Naive thymus-derived CD8-positive, alpha-beta T cell (primary cell): ENCODE measurements at regions not wholly inside any gene's neighbourhood (a gene's known extent, or its start where the extent isn't known, plus 50 kb on each side); places are given as distances from the start of the nearest gene placed in this dataset.

ENCODE experiments used
- ATAC-seq, 2 donors: fragments of 150-1000 bp; cut with Tn5 transposase in 1 of 2; sonication (Bioruptor Pico), chemical (Tn5 transposase) in 1 of 2; 1 replicate in 1 of 2; 2 replicates in 1 of 2; pipeline ENCODE4 v1.10.0; 2021; ENCODE audit warnings: mild to moderate bottlenecking in 2 of 2, moderate library complexity in 2 of 2
- POLR2A ChIA-PET: fragments of 350-600 bp; sonication (Branson Sonifier 250); formaldehyde crosslinking; loops from one replicate; lab custom pipeline; 2021; ENCODE audit warnings: antibody characterized with exemption; lab: Charles Lee
- DNase-seq, 10 donors: peaks; one replicate each; pipeline versions ENCODE4 v3.0.0 to v3.0.0-alpha.2; 2020 to 2022
- H3K27ac Mint-ChIP-seq, 10 donors: one replicate each; pipeline ENCODE4 v1.8.0; 2020 to 2022; ENCODE audit warnings: mild to moderate bottlenecking in 10 of 10, mixed read lengths in 10 of 10, moderate library complexity in 4 of 10, inconsistent platforms in 1 of 10
- H3K27me3 Mint-ChIP-seq, 5 donors: one replicate each; pipeline ENCODE4 v1.8.0; 2021 to 2022; ENCODE audit warnings: mixed read lengths in 5 of 5
- H3K36me3 Mint-ChIP-seq, 3 donors: one replicate each; pipeline ENCODE4 v1.8.0; 2020 to 2022; ENCODE audit warnings: mixed read lengths in 3 of 3, mild to moderate bottlenecking in 2 of 3, inconsistent platforms in 1 of 3
- H3K4me1 Mint-ChIP-seq, 4 donors: one replicate each; pipeline ENCODE4 v1.8.0; 2021 to 2022; ENCODE audit warnings: mixed read lengths in 4 of 4
- H3K4me3 Mint-ChIP-seq, 10 donors: one replicate each; pipeline ENCODE4 v1.8.0; 2020 to 2022; ENCODE audit warnings: mild to moderate bottlenecking in 10 of 10, mixed read lengths in 10 of 10, moderate library complexity in 6 of 10, inconsistent platforms in 1 of 10
- H3K9me3 Mint-ChIP-seq, 9 donors: one replicate each; pipeline ENCODE4 v1.8.0; 2020 to 2022; ENCODE audit warnings: mixed read lengths in 9 of 9, mild to moderate bottlenecking in 3 of 9, inconsistent platforms in 1 of 9, moderate library complexity in 1 of 9

GRCh38 chr10:84054743-84055142 is 84.6 kb upstream of the GHITM start:
- POLR2A ChIA-PET = no interaction called here
- Mint-ChIP-seq H3K4me3 (no peak overlapping the region), H3K36me3 (no peaks in the 10 kb centered on the region), H3K4me1 (no peaks in the 10 kb centered on the region), H3K27ac (no peak overlapping the region), H3K9me3 (peaks cover 0 to 4% (median 0%) of the 10 kb centered on the region in 9 donors), H3K27me3 (peaks cover 3 to 38% (median 7%) of the 10 kb centered on the region in 5 donors)
- ATAC-seq (no peak), DNase-seq (no peak)

- POLR2A ChIA-PET = no interaction called here
- no peaks in the 10 kb centered on the region for H3K4me1 Mint-ChIP-seq
- H3K27ac Mint-ChIP-seq = no peak overlapping the region
- H3K36me3 Mint-ChIP-seq = no peaks in the 10 kb centered on the region
- no peak overlapping the region for H3K4me3 Mint-ChIP-seq
- ATAC-seq (no peak), DNase-seq (no peak)
- H3K27me3 Mint-ChIP-seq = peaks cover 10 to 51% (median 18%) of the 10 kb centered on the region in 5 donors
- H3K9me3 Mint-ChIP-seq = no peaks in the 10 kb centered on the region
These were observed 79.8 kb upstream of the GHITM start for GRCh38 chr10:84059526-84059925.

DNA sequence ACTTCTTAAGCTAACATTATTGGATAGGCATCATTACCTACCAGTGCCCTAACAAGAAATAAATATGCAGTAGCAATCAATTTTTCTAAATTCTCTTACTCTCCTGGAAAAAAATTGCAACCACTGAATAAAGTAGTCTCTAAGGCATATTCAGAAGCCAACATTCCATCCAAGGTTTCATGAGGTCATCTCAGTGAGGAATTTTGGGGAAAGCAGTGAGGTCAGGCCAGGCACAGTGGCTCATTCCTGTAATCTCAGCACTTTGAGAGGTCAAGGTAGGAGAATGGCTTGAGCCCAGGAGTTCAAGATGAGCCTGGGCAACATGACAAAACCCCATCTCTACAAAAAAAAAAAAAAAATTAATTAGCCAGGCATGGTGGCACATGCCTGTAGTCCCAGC is 75.9 kb upstream of the GHITM start:
- POLR2A ChIA-PET = no interaction called here
- H3K27ac Mint-ChIP-seq = no peak overlapping the region
- peaks cover 10 to 47% (median 20%) of the 10 kb centered on the region in 5 donors for H3K27me3 Mint-ChIP-seq
- no peaks in the 10 kb centered on the region for H3K4me1 Mint-ChIP-seq
- H3K4me3 Mint-ChIP-seq = no peak overlapping the region
- no peak for DNase-seq
- H3K36me3 Mint-ChIP-seq = no peaks in the 10 kb centered on the region
- no peak for ATAC-seq
- peaks cover 0 to 2% (median 0%) of the 10 kb centered on the region in 9 donors for H3K9me3 Mint-ChIP-seq

- POLR2A ChIA-PET = no interaction called here
- DNase-seq = no peak
- H3K9me3 Mint-ChIP-seq = peaks cover 0 to 6% (median 3%) of the 10 kb centered on the region in 9 donors
- H3K27ac Mint-ChIP-seq = no peak overlapping the region
- H3K36me3 Mint-ChIP-seq = peaks cover 0 to 4% (median 0%) of the 10 kb centered on the region in 3 donors
- peaks cover 5 to 33% (median 13%) of the 10 kb centered on the region in 5 donors for H3K27me3 Mint-ChIP-seq
- no peak overlapping the region for H3K4me3 Mint-ChIP-seq
- H3K4me1 Mint-ChIP-seq = no peaks in the 10 kb centered on the region
- no peak for ATAC-seq
These were observed 73.3 kb upstream of the GHITM start for GRCh38 chr10:84065804-84066601.

- Mint-ChIP-seq H3K9me3 (peaks cover 0 to 6% (median 3%) of the 10 kb centered on the region in 9 donors), H3K27me3 (peaks cover 2 to 23% (median 10%) of the 10 kb centered on the region in 5 donors), H3K4me3 (no peak overlapping the region), H3K4me1 (no peaks in the 10 kb centered on the region), H3K36me3 (peaks cover 0 to 4% (median 0%) of the 10 kb centered on the region in 3 donors), H3K27ac (no peak overlapping the region)
- POLR2A ChIA-PET = no interaction called here
- ATAC-seq = no peak
- no peak for DNase-seq
These were observed 64.8 kb upstream of the GHITM start for GRCh38 chr10:84074521-84074920.

GRCh38 chr10:84075226-84076046 is 63.9 kb upstream of the GHITM start:
- Mint-ChIP-seq H3K27ac (peak overlapping the region in 1 of 10 donors; percentile 6), H3K27me3 (peaks cover 2 to 23% (median 10%) of the 10 kb centered on the region in 5 donors), H3K4me3 (no peak overlapping the region), H3K4me1 (no peaks in the 10 kb centered on the region), H3K9me3 (no peaks in the 10 kb centered on the region), H3K36me3 (no peaks in the 10 kb centered on the region)
- ATAC-seq (no peak), DNase-seq (no peak)
- POLR2A ChIA-PET = no interaction called here

DNA sequence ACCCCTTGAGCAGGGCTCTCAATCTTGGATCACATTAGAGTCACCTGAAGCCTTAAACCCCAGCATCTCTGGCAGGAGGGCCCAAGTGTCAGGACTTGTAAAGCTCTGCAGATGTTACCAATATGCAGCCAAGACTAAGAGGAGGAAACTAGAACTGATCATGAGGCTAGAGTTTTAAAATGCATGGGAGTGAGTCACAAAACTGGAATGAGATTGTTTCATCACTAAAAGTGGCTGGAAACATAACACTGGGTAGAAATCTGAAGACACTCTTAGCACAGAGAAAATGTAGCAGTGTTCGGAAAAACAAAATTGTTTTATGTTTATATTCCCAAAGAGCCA is 63.3 kb upstream of the GHITM start:
- Mint-ChIP-seq H3K4me3 (no peak overlapping the region), H3K27me3 (peaks cover 2 to 23% (median 10%) of the 10 kb centered on the region in 5 donors), H3K9me3 (no peaks in the 10 kb centered on the region), H3K36me3 (no peaks in the 10 kb centered on the region), H3K4me1 (no peaks in the 10 kb centered on the region), H3K27ac (no peak overlapping the region)
- DNase-seq = no peak
- no peak for ATAC-seq
- POLR2A ChIA-PET = no interaction called here

DNA sequence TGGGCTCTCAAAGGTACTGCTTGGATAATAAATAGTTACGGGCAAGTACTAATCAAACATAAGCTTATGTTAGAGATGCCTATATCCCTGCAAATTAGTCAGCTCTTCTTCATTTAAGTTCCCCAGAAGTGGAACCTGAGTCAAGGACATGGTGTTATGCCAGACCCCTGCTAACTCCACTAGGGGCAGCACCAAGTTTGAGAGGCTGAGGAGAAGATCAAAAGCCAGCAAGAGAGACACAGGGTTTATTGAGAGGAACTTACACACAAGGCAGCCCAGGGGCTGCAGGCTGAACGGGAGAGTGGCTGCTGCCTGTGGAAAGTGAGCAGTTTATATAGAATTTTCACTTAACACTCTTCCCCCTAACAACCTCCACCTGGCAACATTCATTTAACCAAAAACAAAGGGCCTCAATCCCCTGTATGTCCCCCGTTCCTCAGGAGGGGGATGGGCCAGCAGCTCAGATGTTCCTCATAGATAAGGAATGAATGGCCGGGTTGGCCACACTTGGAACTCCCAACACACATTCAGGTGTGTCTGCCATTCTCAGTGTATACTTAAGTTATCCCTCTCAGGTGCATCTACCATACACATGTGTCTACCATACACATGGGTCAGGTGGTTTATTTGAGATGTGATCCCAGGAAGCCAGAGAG is 62.6 kb upstream of the GHITM start:
- Mint-ChIP-seq H3K36me3 (no peaks in the 10 kb centered on the region), H3K4me3 (no peak overlapping the region), H3K9me3 (no peaks in the 10 kb centered on the region), H3K4me1 (no peaks in the 10 kb centered on the region), H3K27ac (no peak overlapping the region), H3K27me3 (peaks cover 2 to 23% (median 10%) of the 10 kb centered on the region in 5 donors)
- DNase-seq (peak in 1 of 10 donors; percentile 2), ATAC-seq (peak in 1 of 2 donors; percentile 46)
- POLR2A ChIA-PET = no interaction called here

DNA sequence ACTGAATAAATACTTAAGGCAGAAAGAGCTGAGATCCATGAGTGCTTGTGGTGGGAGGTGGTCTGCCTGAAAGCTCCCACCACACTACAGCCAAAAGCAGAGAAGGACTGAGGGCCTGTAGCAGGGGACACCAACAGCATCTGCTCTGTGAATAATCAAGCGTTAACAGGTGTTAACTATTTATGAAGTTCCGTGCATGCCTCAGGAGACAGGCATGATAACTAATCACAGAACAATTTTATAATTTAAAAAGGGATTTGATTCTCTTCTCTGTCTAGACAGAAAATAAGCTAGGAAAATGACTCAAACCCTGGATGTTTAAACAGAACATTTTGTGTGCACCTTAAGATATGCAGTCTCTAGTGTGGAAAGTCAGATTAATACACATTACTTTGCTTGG is 61.5 kb upstream of the GHITM start:
- Mint-ChIP-seq H3K4me1 (no peaks in the 10 kb centered on the region), H3K27ac (no peak overlapping the region), H3K27me3 (peaks cover 2 to 24% (median 10%) of the 10 kb centered on the region in 5 donors), H3K36me3 (no peaks in the 10 kb centered on the region), H3K9me3 (no peaks in the 10 kb centered on the region), H3K4me3 (no peak overlapping the region)
- POLR2A ChIA-PET = no interaction called here
- ATAC-seq (no peak), DNase-seq (no peak)

DNA sequence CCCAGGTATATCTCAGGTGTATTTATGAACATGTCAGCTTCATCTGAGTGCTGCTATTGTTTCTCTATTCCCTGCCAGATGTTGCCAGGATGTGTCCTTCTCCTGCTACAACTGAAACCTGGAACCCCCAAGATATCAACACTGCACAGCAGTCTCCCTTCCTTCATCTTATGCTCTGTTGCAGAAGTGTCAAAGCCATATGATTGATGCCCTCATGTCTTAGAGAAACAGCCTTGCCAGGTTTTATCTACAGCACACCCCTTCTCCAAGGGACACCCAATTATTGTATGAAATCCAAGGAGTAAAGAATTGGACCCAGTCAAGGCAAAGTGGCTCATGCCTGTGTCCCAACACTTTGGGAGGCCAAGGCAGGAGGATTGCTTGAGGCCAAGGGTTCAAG is 60.5 kb upstream of the GHITM start:
- Mint-ChIP-seq H3K4me1 (no peaks in the 10 kb centered on the region), H3K27me3 (peaks cover 2 to 24% (median 10%) of the 10 kb centered on the region in 5 donors), H3K9me3 (peaks cover 0 to 7% (median 3%) of the 10 kb centered on the region in 9 donors), H3K27ac (no peak overlapping the region), H3K36me3 (peaks cover 0 to 3% (median 0%) of the 10 kb centered on the region in 3 donors), H3K4me3 (no peak overlapping the region)
- POLR2A ChIA-PET = no interaction called here
- DNase-seq (no peak), ATAC-seq (no peak)

- Mint-ChIP-seq H3K9me3 (peaks cover 0 to 17% (median 13%) of the 10 kb centered on the region in 9 donors), H3K4me1 (no peaks in the 10 kb centered on the region), H3K27me3 (peaks cover 15 to 54% (median 20%) of the 10 kb centered on the region in 5 donors), H3K36me3 (peaks cover 0 to 7% (median 0%) of the 10 kb centered on the region in 3 donors), H3K4me3 (no peak overlapping the region), H3K27ac (no peak overlapping the region)
- POLR2A ChIA-PET = no interaction called here
- DNase-seq (no peak), ATAC-seq (no peak)
These were observed 55.0 kb upstream of the GHITM start for GRCh38 chr10:84084342-84084741.

DNA sequence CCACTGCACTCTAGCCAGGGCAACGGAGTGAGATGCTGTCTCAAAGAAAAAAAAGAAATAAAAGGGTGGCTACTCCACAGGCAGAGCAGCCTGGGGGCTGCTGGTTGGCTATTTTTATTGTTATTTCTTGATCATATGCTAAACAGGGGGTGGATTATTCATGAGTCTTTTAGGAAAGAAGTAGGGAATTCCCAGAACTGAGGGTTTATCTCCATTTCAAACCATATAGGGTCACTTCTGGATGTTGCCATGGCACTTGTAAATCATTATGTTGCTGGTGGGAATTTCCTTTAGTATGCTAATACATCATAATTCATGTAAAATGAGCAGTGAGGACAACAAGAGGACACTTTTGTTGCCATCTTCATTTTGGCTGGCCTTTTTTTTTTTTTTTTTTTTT is 52.1 kb upstream of the GHITM start:
- Mint-ChIP-seq H3K36me3 (peaks cover 0 to 7% (median 0%) of the 10 kb centered on the region in 3 donors), H3K4me3 (no peak overlapping the region), H3K27me3 (peaks cover 17 to 63% (median 26%) of the 10 kb centered on the region in 5 donors), H3K9me3 (peaks cover 0 to 17% (median 13%) of the 10 kb centered on the region in 9 donors), H3K4me1 (no peaks in the 10 kb centered on the region), H3K27ac (no peak overlapping the region)
- POLR2A ChIA-PET = no interaction called here
- DNase-seq (no peak), ATAC-seq (no peak)

- peaks cover 15 to 53% (median 24%) of the 10 kb centered on the region in 5 donors for H3K27me3 Mint-ChIP-seq
- ATAC-seq = no peak
- H3K4me1 Mint-ChIP-seq = no peaks in the 10 kb centered on the region
- POLR2A ChIA-PET = no interaction called here
- no peak for DNase-seq
- no peak overlapping the region for H3K4me3 Mint-ChIP-seq
- H3K27ac Mint-ChIP-seq = no peak overlapping the region
- peaks cover 0 to 6% (median 0%) of the 10 kb centered on the region in 3 donors for H3K36me3 Mint-ChIP-seq
- peaks cover 0 to 13% (median 10%) of the 10 kb centered on the region in 9 donors for H3K9me3 Mint-ChIP-seq
These were observed 50.7 kb upstream of the GHITM start for GRCh38 chr10:84088626-84089025.
